Suppressor macrophage treated with lipopolysaccharide for 1 hour (primary cell): ENCODE measurements at regions not wholly inside any gene's neighbourhood (a gene's known extent, or its start where the extent isn't known, plus 50 kb on each side); places are given as distances from the start of the nearest gene placed in this dataset.

Experiments
- DNase-seq, 3 donors: peaks; one replicate each; pipeline ENCODE4 v3.0.0-alpha.2; 2020 to 2022

GRCh38 chr19:29324291-29324680, 111.3 kb upstream of the UQCRFS1 start:
- DNase-seq = no peak

DNA sequence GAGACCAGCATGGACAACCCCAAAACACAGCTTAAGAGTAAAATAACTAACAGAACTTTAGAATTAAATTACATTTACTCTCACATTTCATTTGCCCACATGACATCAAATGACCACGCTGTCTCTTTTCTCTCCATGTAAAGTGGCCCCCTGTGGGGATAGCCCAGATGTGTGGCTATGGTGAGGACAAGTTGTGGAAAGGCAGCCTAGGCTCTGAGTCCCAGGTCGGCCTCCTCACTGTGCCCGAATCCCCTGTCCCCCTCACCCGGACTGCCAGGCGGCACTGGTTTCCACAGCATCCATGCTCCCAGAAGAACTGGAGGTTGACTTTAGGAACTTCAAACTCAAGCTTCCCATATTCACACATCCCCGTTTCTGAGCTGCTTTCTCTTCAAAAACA, 111.8 kb upstream of the UQCRFS1 start:
- DNase-seq = no peak

DNA sequence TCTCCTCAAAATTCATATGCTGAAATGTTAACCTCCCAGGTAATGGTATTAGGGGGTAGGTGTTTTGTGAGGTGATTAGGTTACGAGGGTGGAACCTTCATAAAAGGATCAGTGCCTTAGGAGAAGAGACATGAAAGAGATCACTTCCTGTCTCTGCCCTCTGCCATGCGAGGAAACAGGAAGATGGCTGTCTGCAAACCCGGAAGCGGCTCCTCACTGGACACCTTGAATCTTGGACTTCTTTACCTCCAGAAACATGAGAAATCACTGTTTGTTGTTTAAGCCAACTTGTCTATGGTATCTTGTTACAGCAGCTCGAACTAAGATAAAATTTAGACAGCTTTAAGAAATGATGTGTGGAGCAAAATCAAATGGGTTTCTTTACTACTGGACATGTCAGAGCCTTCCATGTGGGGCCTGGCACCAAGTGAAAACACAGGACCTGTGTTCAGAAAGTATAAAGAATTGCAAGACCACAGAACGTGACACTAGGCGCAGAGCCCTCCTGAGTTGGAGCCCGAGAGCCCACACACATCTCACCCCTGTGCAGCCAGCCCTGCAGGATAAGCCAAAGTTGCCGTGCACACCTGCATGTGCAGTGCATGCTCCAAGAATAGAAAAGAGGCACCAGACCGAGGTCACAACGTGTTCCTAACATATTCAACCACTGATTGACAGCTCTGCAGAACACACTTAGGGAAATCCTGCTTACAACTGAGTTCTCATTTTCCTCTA, 112.5 kb upstream of the UQCRFS1 start:
- DNase-seq = no peak

- DNase-seq = peak; percentile 4 to 21 (median 10)
Observed at GRCh38 chr19:29326351-29326750, 113.4 kb upstream of the UQCRFS1 start.

DNA sequence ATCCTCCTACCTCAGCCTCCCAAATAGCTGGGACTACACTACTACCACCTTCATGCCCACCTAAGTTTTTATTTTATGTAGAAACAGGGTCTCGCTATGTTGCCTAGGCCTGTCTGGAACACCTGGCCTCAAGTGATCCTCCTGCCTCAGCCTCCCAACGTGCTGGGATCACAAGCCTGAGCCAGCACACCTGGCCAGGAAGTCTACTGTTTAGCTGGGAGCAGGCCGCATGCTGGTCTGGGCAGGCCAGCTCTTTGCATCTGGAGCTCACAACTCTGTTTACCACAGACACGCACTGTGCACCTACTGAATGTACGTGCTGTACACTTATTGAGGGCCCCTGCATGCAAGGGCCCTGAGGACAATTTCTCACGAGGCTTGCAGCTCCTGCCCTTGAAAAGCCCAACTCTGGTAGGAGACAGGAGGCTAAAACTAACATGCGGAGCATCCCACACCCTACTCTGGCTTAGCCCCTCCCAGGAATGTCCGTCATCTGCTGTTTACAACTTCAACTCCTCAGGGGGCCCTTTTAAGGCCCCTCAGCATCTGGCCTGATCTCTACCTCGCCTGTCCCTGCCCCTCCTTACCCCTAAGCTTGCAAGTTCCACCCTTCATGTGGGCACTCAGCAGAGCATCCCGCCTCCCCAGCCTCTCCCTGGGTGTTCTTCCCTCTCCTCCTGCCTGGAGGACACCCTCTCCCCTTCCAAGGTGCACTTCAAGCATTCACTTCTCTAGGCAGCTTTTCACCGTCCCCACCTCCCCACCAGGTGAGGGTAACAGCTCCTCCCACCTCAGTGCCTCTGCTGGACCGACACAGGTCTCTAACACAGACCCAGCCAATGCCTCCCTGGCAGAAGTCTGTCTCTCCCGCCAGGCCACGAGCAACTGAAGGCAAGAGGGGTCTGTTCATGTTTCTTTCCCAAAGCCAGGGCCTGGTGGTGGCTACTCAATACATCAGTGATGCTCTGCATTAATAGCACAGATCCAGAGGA, 114.2 kb upstream of the UQCRFS1 start:
- DNase-seq = no peak

DNA sequence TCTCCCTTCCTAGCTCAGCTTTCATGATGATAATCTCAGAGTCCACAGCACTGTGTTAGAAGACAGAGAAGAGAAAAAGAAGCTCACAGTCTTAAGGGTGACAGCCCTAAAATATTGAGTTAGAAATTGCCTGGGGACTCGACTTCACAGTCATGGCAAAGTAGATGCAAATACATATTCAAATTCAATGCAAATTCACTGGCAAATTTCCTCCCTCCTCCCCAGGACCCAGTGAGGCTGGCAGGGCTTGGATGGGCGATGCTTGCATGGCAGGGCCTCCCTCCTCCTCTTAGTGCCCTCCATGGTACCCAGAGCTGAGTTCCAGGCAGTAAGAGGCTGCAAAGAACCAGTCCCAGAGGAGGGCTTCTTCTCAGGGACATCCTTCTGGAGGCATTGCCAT, 115.6 kb upstream of the UQCRFS1 start:
- no peak for DNase-seq

DNA sequence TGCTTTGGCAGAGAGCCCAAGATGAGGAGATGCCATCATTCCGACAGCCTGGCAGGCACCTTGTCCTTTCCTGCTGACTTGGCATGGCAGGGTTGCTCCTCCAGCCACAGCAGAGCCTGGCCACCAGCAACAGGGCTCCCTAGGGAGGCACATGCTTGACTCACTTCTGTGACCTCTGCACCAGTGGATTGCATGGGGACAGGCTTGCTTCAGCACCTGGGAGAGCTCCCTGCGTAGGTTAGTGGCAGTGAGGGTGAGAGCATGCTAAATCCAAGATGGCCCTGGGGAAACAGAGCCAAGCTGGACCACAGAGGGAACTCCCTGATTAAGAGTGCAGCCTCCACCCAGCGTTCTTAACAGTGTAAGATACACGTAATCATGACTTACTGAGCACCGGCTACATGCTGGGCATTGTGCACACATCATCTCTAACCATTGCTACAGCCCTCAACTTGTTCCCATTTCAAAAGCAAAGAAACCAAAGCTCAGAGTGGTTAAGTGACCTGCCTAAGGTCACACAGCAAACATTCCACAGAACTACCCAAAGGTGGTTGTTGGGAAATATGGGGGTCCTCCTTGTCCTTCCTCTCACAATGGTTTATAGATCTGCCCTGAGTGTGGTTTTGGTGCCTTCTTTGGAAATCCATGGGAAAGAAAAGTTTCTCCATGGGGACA, 116.6 kb upstream of the UQCRFS1 start:
- no peak for DNase-seq

- no peak for DNase-seq
Observed at GRCh38 chr19:29336425-29336824, 123.5 kb upstream of the UQCRFS1 start.

DNA sequence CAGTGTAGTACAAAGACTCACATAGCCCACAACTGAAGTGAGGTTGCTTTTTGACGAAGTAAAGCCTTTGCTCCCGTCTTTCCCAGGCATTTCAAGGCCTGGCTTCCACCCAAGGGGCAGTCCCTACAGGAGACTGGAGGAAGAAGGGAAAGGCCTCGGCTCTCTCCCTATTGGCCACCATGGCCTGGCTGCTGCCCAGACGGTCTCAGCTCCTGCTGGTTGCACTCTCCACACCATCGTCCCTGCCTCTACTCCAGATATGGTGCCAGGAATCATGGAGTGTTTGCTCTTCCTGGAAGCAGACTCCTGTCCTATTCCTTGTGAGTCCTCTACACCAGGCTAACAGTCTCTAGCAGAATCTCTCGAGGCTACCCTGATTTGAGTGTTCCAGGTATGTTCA, 124.1 kb upstream of the UQCRFS1 start:
- no peak for DNase-seq

DNA sequence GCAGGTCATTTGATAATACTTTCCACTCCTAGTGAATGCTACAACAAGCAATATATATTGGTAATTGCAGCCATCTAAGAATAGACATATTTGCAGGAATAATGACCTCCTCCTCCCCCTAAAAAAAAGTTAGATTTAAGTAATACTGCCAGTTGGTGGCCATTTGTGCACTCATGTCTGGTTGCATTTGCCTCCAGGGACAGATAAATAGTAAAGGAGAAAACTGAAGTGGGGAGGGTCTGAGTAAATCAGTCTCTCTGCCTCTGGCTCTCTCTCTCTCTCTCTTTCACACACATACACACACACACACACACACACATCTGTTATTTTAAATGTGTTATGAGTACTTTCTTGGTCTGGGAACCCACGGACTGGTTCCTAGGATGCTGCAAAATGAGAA, 125.5 kb upstream of the UQCRFS1 start:
- no peak for DNase-seq

DNA sequence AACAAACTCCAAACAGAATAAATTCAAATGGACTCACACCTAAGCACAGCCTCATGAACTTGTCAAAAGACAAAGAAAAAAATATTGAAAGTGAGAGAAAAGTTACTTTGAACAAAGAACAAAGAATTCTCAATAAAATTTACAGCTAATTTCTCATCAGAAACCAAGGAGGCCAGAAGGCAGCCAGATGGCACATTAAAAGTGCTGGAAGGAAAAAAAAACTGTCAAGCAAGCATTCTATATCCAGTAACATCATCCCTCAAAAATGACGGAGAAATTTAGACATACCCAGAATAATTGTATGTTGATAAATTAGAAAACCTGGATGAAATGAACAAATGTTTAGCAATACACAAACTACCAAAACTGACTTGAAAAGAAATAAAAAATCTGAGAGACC, 129.8 kb upstream of the UQCRFS1 start:
- DNase-seq = no peak

- no peak for DNase-seq
Observed at GRCh38 chr19:29364224-29364726, 151.3 kb upstream of the UQCRFS1 start.

GRCh38 chr19:29364999-29365398, 152.0 kb upstream of the UQCRFS1 start:
- DNase-seq = no peak

- DNase-seq = no peak
Observed at GRCh38 chr19:29365836-29366417, 153.0 kb upstream of the UQCRFS1 start.

DNA sequence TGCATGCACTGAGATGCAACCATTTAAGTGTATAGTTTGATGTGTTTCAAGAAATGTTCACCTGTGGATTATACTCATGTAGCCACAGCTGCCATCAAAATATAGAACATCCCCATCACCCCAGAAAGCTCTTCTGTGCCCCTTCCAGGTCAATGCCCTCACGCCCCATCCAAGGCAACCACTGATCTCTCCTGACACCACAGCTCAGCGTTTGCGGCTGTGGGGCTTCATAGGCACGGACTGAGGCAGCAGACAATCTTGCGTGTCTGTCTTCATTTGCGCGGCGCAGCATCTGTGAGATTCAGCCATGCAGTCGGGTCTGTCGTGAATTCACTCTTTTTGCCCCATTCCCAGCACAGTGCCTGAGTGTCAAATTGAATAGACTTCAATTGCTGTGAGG, 153.8 kb upstream of the UQCRFS1 start:
- DNase-seq = no peak

GRCh38 chr19:29367791-29368222, 154.9 kb upstream of the UQCRFS1 start:
- no peak for DNase-seq

- DNase-seq = no peak
Observed at GRCh38 chr19:29370276-29370675, 155.5 kb upstream of the VSTM2B start.

GRCh38 chr19:29371251-29372090, 154.3 kb upstream of the VSTM2B start:
- DNase-seq = no peak

- no peak for DNase-seq
Observed at GRCh38 chr19:29372091-29372415, 153.7 kb upstream of the VSTM2B start.

- DNase-seq = no peak
Observed at GRCh38 chr19:29372461-29372860, 153.3 kb upstream of the VSTM2B start.

GRCh38 chr19:29372921-29373797, 152.6 kb upstream of the VSTM2B start:
- no peak for DNase-seq
